ENCODE measurements at regions not wholly inside any gene's neighbourhood (a gene's known extent, or its start where the extent isn't known, plus 50 kb on each side); places are given as distances from the start of the nearest gene placed in this dataset.

- Histone ChIP-seq H3K4me3 (ENCODE audit: control insufficient read depth in 2 of 3, extremely low read depth in 1 of 3, insufficient read depth in 2 of 3, low read depth in 1 of 3, low read length in 3 of 3) (no peak overlapping the region), H3K9me1 (ENCODE audit: control insufficient read depth, extremely low read depth, insufficient read depth, low read length) (no peaks in the 10 kb centered on the region), H3K4me1 (ENCODE audit: control insufficient read depth, extremely low read depth, insufficient read depth, low read length) (no peaks in the 10 kb centered on the region), H3K27ac (ENCODE audit: control insufficient read depth, insufficient read depth, low read length) (no peak overlapping the region), H4K20me1 (ENCODE audit: control insufficient read depth, extremely low read depth, insufficient read depth, low read length) (no peaks in the 10 kb centered on the region), H2AFZ (ENCODE audit: control insufficient read depth, low read length) (no peak overlapping the region), H3K4me2 (ENCODE audit: control insufficient read depth, extremely low read depth, insufficient read depth, low read depth, low read length) (no peak overlapping the region), H3K9ac (ENCODE audit: control insufficient read depth, extremely low read depth, insufficient read depth, low read length) (no peak overlapping the region), H3K79me2 (ENCODE audit: control insufficient read depth, insufficient read depth, low read length) (no peaks in the 10 kb centered on the region), H3K27me3 (ENCODE audit: control insufficient read depth, extremely low read depth, insufficient read depth, low read length) (no peaks in the 10 kb centered on the region), H3K9me3 (ENCODE audit: control insufficient read depth, low read depth, low read length) (no peaks in the 10 kb centered on the region), H3K36me3 (ENCODE audit: control insufficient read depth in 2 of 2, extremely low read depth in 1 of 2, insufficient read depth in 2 of 2, low read length in 2 of 2) (no peaks in the 10 kb centered on the region)
- dilution Hi-C loops (cut with MboI; ENCODE audit: extremely low pct_ligation_motif_present, low sequenced_read_pairs): no loop called here
- TF ChIP-seq EZH2 (IDR thresholded peaks at IDR 0.05; ENCODE audit: low read length): no peak
- no peak for TF ChIP-seq CTCF (optimal IDR thresholded peaks at IDR 0.05 in 1 of 3, IDR thresholded peaks at IDR 0.05 in 1 of 3, conservative IDR thresholded peaks at IDR 0.05 in 1 of 3; ENCODE audit: extremely low read depth in 1 of 3, insufficient read depth in 2 of 3, low read length in 3 of 3)
- DNase-seq (ENCODE audit: low read depth, low spot score): no peak
- no peak for FAIRE-seq
Measured at GRCh38 chr16:52896478-52897164, 156.1 kb downstream of the CHD9NB start.

GRCh38 chr16:52874042-52874441, 178.7 kb downstream of the CHD9NB start:
- no peaks in the 10 kb centered on the region for H3K36me3 ChIP-seq (ENCODE audit: control insufficient read depth in 2 of 2, extremely low read depth in 1 of 2, insufficient read depth in 2 of 2, low read length in 2 of 2)
- no peaks in the 10 kb centered on the region for H3K4me1 ChIP-seq (ENCODE audit: control insufficient read depth, extremely low read depth, insufficient read depth, low read length)
- no peak for DNase-seq (ENCODE audit: low read depth, low spot score)
- H3K4me2 ChIP-seq (ENCODE audit: control insufficient read depth, extremely low read depth, insufficient read depth, low read depth, low read length): no peak overlapping the region
- H3K9ac ChIP-seq (ENCODE audit: control insufficient read depth, extremely low read depth, insufficient read depth, low read length): no peak overlapping the region
- no peaks in the 10 kb centered on the region for H3K9me3 ChIP-seq (ENCODE audit: control insufficient read depth, low read depth, low read length)
- no peak overlapping the region for H2AFZ ChIP-seq (ENCODE audit: control insufficient read depth, low read length)
- no peaks in the 10 kb centered on the region for H3K9me1 ChIP-seq (ENCODE audit: control insufficient read depth, extremely low read depth, insufficient read depth, low read length)
- H3K27ac ChIP-seq (ENCODE audit: control insufficient read depth, insufficient read depth, low read length): no peak overlapping the region
- no peak for FAIRE-seq
- H4K20me1 ChIP-seq (ENCODE audit: control insufficient read depth, extremely low read depth, insufficient read depth, low read length): no peaks in the 10 kb centered on the region
- TF ChIP-seq EZH2 (IDR thresholded peaks at IDR 0.05; ENCODE audit: low read length) (no peak), CTCF (optimal IDR thresholded peaks at IDR 0.05 in 1 of 3, IDR thresholded peaks at IDR 0.05 in 1 of 3, conservative IDR thresholded peaks at IDR 0.05 in 1 of 3; ENCODE audit: extremely low read depth in 1 of 3, insufficient read depth in 2 of 3, low read length in 3 of 3) (no peak)
- H3K79me2 ChIP-seq (ENCODE audit: control insufficient read depth, insufficient read depth, low read length): no peaks in the 10 kb centered on the region
- dilution Hi-C loops (cut with MboI; ENCODE audit: extremely low pct_ligation_motif_present, low sequenced_read_pairs): no loop called here
- H3K4me3 ChIP-seq (ENCODE audit: control insufficient read depth in 2 of 3, extremely low read depth in 1 of 3, insufficient read depth in 2 of 3, low read depth in 1 of 3, low read length in 3 of 3): no peak overlapping the region
- H3K27me3 ChIP-seq (ENCODE audit: control insufficient read depth, extremely low read depth, insufficient read depth, low read length): no peaks in the 10 kb centered on the region

Data from keratinocyte (primary cell).